ENCODE measurements at regions not wholly inside any gene's neighbourhood (a gene's known extent, or its start where the extent isn't known, plus 50 kb on each side); places are given as distances from the start of the nearest gene placed in this dataset.

GRCh38 chr5:96340357-96340756 is 92.7 kb downstream of the PCSK1 start:
- 89 to 92% methylated on average over 4 to 5 of the region's 5 CpGs for WGBS, 2 experiments (ENCODE audit: insufficient coverage in 1 of 2, insufficient read length in 1 of 2)
- H3K27ac ChIP-seq (ENCODE audit: low read depth, low read length) = no peak overlapping the region
- no peaks in the 10 kb centered on the region for H3K9me3 Mint-ChIP-seq
- no peak overlapping the region for H3K4me3 Mint-ChIP-seq
- TF ChIP-seq CTCF (conservative IDR thresholded peaks at IDR 0.05) = no peak
- H3K4me1 Mint-ChIP-seq = peaks cover 10% of the 10 kb centered on the region
- H3K27ac Mint-ChIP-seq = no peak overlapping the region
- H3K36me3 Mint-ChIP-seq (ENCODE audit: low read depth) = no peaks in the 10 kb centered on the region
- H3K27me3 ChIP-seq (ENCODE audit: control insufficient read depth, insufficient read depth, low read length, poor library complexity, severe bottlenecking) = no peaks in the 10 kb centered on the region
- H3K9ac ChIP-seq (ENCODE audit: extremely low read depth, low read length, poor library complexity, severe bottlenecking) = no peak overlapping the region
- no peak for DNase-seq
- H3K4me1 ChIP-seq (ENCODE audit: control insufficient read depth, insufficient read depth, low read length) = peaks cover 5% of the 10 kb centered on the region
- no peaks in the 10 kb centered on the region for H3K27me3 Mint-ChIP-seq (ENCODE audit: insufficient read depth)
- no peak overlapping the region for H3K4me3 ChIP-seq (ENCODE audit: low read length)
- no peaks in the 10 kb centered on the region for H3K36me3 ChIP-seq (ENCODE audit: control insufficient read depth, insufficient read depth, low read length)
- no peaks in the 10 kb centered on the region for H3K9me3 ChIP-seq (ENCODE audit: control insufficient read depth, low read length)

GRCh38 chr5:96339862-96340261 is 93.2 kb downstream of the PCSK1 start:
- no peak overlapping the region for H3K9ac ChIP-seq (ENCODE audit: extremely low read depth, low read length, poor library complexity, severe bottlenecking)
- H3K4me1 ChIP-seq (ENCODE audit: control insufficient read depth, insufficient read depth, low read length) = peaks cover 5% of the 10 kb centered on the region
- peaks cover 10% of the 10 kb centered on the region for H3K4me1 Mint-ChIP-seq
- no peak for TF ChIP-seq CTCF (conservative IDR thresholded peaks at IDR 0.05)
- H3K36me3 ChIP-seq (ENCODE audit: control insufficient read depth, insufficient read depth, low read length) = no peaks in the 10 kb centered on the region
- DNase-seq = no peak
- H3K9me3 ChIP-seq (ENCODE audit: control insufficient read depth, low read length) = no peaks in the 10 kb centered on the region
- H3K36me3 Mint-ChIP-seq (ENCODE audit: low read depth) = no peaks in the 10 kb centered on the region
- WGBS, 2 experiments (ENCODE audit: insufficient coverage in 1 of 2, insufficient read length in 1 of 2) = 90 to 96% methylated on average over 2 to 3 of the region's 3 CpGs
- no peak overlapping the region for H3K4me3 ChIP-seq (ENCODE audit: low read length)
- no peak overlapping the region for H3K27ac ChIP-seq (ENCODE audit: low read depth, low read length)
- no peaks in the 10 kb centered on the region for H3K27me3 ChIP-seq (ENCODE audit: control insufficient read depth, insufficient read depth, low read length, poor library complexity, severe bottlenecking)
- no peaks in the 10 kb centered on the region for H3K9me3 Mint-ChIP-seq
- H3K27ac Mint-ChIP-seq = no peak overlapping the region
- H3K27me3 Mint-ChIP-seq (ENCODE audit: insufficient read depth) = no peaks in the 10 kb centered on the region
- no peak overlapping the region for H3K4me3 Mint-ChIP-seq

- H3K4me3 ChIP-seq (ENCODE audit: low read length) = no peak overlapping the region
- no peak for DNase-seq
- Mint-ChIP-seq H3K36me3 (ENCODE audit: low read depth) (no peaks in the 10 kb centered on the region), H3K4me1 (peaks cover 10% of the 10 kb centered on the region), H3K9me3 (no peaks in the 10 kb centered on the region), H3K4me3 (no peak overlapping the region), H3K27ac (no peak overlapping the region), H3K27me3 (ENCODE audit: insufficient read depth) (no peaks in the 10 kb centered on the region)
- H3K27ac ChIP-seq (ENCODE audit: low read depth, low read length) = no peak overlapping the region
- TF ChIP-seq CTCF (conservative IDR thresholded peaks at IDR 0.05) = no peak
- no peak overlapping the region for H3K9ac ChIP-seq (ENCODE audit: extremely low read depth, low read length, poor library complexity, severe bottlenecking)
- H3K27me3 ChIP-seq (ENCODE audit: control insufficient read depth, insufficient read depth, low read length, poor library complexity, severe bottlenecking) = no peaks in the 10 kb centered on the region
- H3K4me1 ChIP-seq (ENCODE audit: control insufficient read depth, insufficient read depth, low read length) = peaks cover 5% of the 10 kb centered on the region
- no peaks in the 10 kb centered on the region for H3K36me3 ChIP-seq (ENCODE audit: control insufficient read depth, insufficient read depth, low read length)
- no peaks in the 10 kb centered on the region for H3K9me3 ChIP-seq (ENCODE audit: control insufficient read depth, low read length)
- WGBS, 2 experiments (ENCODE audit: insufficient coverage in 1 of 2, insufficient read length in 1 of 2) = 94 to 100% methylated on average over 1 to 6 of the region's 6 CpGs
Observed at GRCh38 chr5:96338624-96339415, 94.2 kb downstream of the PCSK1 start.
